C4-2B (cell line): ENCODE measurements at regions not wholly inside any gene's neighbourhood (a gene's known extent, or its start where the extent isn't known, plus 50 kb on each side); places are given as distances from the start of the nearest gene placed in this dataset.

Experiments used
- H3K27ac ChIP-seq: fragments of 450-650 bp; 2 replicates; pipeline ENCODE4 v1.5.1; 2017
- ZFX ChIP-seq: fragments of 450-650 bp; IDR thresholded peaks from 2 replicates; pipeline ENCODE4 v1.6.1; 2017
- TF ChIP-seq, protein P1 (sequence below): fragments of 450-650 bp; conservative IDR thresholded peaks from 2 replicates; pipeline ENCODE4 v1.5.1; 2017; ENCODE audit warnings: mild to moderate bottlenecking

DNA sequence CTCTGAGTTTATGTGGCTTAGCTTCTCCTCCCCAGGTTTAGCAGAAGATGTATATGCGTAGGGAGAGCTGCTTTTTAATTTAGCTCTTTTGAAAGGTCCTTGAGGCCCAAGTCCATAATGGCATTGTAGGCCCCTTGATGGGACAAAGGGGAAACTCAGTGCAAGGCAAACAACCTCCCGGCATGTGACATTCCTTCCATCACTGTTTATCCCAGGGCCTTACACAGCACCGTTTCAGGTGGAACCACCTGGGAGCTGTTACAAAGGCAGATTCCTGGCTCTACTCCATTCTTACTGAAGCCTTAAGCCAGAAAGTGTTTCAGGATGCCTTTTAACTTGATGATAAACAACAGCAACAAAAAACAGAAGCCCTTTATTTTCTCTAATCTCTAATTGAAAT lies 555.4 kb downstream of the SLC4A3 start:
- H3K27ac ChIP-seq = no peak overlapping the region
- TF ChIP-seq, protein P1, sequence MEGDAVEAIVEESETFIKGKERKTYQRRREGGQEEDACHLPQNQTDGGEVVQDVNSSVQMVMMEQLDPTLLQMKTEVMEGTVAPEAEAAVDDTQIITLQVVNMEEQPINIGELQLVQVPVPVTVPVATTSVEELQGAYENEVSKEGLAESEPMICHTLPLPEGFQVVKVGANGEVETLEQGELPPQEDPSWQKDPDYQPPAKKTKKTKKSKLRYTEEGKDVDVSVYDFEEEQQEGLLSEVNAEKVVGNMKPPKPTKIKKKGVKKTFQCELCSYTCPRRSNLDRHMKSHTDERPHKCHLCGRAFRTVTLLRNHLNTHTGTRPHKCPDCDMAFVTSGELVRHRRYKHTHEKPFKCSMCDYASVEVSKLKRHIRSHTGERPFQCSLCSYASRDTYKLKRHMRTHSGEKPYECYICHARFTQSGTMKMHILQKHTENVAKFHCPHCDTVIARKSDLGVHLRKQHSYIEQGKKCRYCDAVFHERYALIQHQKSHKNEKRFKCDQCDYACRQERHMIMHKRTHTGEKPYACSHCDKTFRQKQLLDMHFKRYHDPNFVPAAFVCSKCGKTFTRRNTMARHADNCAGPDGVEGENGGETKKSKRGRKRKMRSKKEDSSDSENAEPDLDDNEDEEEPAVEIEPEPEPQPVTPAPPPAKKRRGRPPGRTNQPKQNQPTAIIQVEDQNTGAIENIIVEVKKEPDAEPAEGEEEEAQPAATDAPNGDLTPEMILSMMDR = no peak
- no peak for TF ChIP-seq ZFX

- TF ChIP-seq ZFX = no peak
- TF ChIP-seq, protein P1 = no peak
- no peak overlapping the region for H3K27ac ChIP-seq
These were observed 558.4 kb downstream of the SLC4A3 start for GRCh38 chr2:220185766-220186305.

GRCh38 chr2:220188031-220188430 lies 560.6 kb downstream of the SLC4A3 start:
- H3K27ac ChIP-seq = no peak overlapping the region
- TF ChIP-seq, protein P1 = no peak
- TF ChIP-seq ZFX = no peak

DNA sequence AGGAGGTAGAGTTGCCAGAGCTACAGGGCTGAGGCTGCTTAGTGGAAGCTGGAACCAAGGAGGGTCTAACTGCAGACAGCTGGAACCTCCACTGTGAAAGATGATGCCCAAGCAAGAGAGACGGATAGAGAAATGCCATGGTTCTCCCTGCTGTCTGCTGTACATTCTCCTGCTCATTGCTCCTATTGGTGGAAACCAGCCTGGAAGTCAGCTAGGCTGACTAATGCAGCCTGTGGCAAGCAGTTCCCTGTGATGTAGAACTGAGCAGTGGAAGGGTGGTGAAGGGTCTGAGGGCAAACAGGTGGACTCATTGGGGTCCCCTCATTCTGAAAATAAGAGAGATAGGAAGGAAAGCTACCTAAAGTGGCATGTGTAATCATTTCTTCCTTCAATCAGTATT lies 563.6 kb downstream of the SLC4A3 start:
- no peak for TF ChIP-seq ZFX
- TF ChIP-seq, protein P1 = no peak
- no peak overlapping the region for H3K27ac ChIP-seq

- H3K27ac ChIP-seq = no peak overlapping the region
- TF ChIP-seq, protein P1 = no peak
- TF ChIP-seq ZFX = no peak
These were observed 564.3 kb downstream of the SLC4A3 start for GRCh38 chr2:220191737-220192136.

GRCh38 chr2:220192994-220193753 lies 565.7 kb downstream of the SLC4A3 start:
- 0 out of 2 replicates have a peak overlapping the region, but pooled peaks have one; percentile 5 for H3K27ac ChIP-seq
- TF ChIP-seq ZFX = no peak
- TF ChIP-seq, protein P1 = no peak
